Stimulated activated CD4-positive, alpha-beta T cell treated with anti-CD3 and anti-CD28 coated beads, Interleukin-4, amount 100 ng/mL, for 1 hour (primary cell): ENCODE measurements at regions not wholly inside any gene's neighbourhood (a gene's known extent, or its start where the extent isn't known, plus 50 kb on each side); places are given as distances from the start of the nearest gene placed in this dataset.
"Not testable (repeated sequence)": the region's sequence is repeated elsewhere in the genome, so short reads cannot be mapped to it uniquely, and the experiment has no call there.

ENCODE experiments used
- DNase-seq: peaks from one replicate; pipeline ENCODE4 v3.0.0-alpha.2; 2020

DNA sequence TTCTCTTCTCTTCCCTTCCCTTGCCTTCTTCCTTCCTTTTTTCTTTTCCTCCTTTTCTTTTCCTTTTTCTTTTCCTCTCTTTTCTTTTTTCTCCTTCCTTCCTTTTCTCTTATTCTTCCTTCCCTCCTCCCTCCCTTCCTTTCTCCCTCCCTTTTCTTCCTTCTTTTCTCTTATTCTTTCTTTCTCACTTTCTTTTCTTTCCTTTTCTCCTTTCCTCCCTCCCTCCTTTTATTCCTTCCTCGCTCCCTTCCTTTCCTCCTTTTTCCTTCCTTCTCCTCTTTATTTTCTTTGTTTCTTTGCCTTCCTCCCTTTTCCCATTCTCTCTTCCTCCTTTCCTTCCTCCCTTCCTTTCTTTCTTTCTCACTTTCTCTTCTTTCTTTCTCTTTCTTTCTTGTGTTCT lies 146.1 kb downstream of the ZNF92 start:
- not testable (repeated sequence) for DNase-seq

DNA sequence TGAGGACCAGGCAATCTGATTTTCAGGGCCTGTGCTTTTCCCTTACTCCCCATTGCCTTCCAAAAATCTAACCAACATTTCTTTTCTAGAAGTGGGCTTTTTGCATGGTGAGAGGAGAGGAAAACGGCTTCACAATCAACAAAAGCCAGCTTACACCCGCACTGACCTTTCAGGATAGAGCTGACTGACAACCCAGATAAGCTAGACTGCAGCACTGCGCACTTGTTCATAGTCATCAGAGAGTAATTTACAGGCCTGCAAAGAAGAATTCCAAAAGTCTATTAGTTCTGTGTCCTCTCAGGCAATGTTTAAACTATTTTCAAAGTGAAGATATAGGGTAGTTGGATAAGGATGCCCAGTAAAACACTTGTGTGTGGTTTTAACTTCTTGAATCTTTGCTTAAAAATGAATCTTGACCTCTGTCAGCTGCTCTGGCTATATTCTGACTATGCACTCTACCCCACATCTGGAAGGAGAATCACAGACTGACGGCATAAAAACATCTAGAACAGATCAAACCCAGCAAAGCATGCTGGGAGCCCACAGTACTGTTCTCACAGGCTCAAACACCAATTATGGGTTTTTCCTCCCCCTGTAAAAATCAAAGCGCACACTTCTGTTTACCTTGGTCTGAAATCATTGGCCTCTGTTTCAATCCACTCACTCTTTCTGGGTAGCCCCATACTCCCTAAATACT lies 172.0 kb downstream of the ZNF92 start:
- DNase-seq, result not testable (repeated sequence)

DNA sequence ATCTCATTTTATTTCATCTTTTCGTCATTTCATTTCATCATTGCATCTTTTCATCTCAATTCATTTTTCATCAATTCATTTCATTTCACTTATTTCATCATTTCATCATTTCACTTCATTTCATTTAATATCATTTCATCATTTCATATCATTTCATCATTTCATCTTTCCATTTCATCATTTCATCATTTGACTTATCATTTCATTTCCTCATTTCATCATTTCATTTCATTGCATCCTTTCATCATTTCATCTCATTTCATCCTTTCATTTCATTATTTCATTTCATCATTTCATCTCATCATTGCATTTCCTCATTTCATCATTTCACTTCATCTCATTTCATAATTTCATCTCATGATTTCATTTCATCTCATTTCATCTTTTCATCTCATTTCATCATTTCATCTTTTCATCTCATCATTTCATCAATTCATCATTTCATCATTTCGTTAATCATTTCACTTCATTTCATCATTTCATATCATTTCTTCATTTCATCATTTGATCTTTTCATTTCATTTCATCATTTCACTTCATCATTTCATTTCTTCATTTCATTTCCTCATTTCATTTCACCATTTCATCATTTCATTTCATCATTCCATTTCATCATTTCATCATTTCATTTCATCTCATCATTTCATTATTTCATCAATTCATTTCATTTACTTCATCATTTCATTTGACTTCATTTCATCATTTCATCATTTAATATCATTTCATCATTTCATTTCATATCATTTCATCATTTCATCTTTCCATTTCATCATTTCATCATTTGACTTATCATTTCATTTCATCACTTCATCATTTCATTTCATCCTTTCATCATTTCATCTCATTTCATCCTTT lies 176.2 kb downstream of the ZNF92 start:
- DNase-seq, result not testable (repeated sequence)

DNA sequence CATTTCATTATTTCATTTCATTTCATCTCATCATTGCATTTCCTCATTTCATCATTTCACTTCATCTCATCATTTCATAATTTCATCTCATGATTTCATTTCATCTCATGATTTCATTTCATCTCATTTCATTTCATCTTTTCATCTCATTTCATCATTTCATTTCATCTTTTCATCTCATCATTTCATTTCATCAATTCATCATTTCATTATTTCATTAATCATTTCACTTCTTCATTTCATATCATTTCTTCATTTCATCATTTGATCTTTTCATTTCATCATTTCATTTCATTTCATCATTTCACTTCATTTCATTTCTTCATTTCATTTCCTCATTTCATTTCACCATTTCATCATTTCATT lies 176.8 kb downstream of the ZNF92 start:
- not testable (repeated sequence) for DNase-seq

DNA sequence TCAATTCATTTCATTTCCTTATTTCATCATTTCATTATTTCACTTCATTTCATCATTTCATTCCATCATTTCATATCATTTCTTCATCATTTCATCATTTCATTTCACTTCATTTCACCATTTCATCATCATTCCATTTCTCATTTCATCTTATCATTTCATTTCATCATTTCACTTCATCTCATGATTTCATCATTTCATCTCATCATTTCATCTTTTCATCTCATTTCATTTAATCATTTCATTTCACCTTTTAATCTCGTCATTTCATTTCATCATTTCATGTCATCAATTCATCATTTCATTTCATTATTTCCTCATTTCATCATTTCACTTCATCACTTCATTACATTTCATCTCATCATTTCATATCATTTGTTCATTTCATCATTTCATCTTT lies 177.4 kb downstream of the ZNF92 start:
- not testable (repeated sequence) for DNase-seq

DNA sequence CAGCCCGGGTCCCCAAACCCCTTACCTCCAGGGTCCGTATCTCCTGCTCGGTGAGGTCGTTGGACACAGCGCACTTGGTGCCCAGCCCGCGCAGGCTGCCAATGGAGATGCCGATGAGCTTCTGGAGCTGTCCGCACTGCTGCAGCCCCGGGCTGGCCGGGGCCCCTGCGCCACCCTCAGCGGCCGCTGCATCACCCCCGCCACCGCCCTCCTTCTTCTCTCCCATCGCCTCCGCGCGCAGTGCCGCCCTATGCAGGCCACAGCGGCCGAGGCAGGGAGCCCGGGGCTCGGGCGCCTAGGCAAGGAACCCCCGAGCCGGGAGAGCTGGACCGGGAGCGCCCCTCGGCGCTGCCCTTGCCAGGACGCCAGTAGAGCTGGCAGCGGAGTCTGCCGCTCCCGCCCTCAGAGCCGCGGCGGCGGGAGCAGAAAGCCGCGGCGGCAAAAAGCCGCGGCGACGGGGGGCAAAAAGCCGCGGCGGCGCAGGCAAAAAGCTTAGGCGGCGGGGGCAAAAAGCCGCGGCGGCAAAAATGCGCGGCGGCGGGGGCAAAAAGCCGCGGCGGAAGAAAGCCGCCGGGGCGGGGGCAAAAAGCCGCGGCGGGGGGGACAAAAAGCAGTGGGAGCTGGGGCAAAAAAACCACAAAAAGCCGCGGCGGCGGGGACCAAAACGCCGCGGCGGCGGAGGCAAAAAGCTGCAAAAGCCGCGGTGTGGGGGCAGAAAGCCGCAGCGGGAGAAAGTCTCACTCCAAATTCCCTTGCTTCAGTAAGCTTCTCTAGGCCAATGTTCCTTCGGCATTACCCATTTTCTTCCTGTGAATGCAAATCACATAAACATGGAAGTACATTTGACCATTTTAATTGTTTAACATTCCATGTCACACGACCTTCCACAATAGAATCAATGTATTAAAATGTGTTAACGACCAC lies 181.2 kb downstream of the ZNF92 start:
- DNase-seq, result not testable (repeated sequence)

DNA sequence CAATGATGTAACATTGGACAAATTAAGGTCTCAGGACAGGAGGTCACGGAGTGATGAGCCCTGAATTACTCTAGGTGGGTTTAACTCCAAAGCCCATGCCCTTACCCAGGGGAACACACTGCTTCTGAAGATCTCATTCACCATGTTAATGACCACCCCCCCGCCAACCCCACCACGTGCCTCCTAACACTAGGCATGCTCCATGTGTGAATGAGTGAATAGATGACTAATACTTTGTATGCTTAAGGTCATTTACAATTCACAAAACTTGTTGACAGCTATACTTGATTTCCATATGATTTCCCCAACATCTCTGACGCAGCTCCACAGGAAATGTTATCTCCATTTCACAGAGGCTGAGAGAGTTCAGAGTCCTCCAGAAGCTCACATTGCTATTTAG lies 184.9 kb downstream of the ZNF92 start:
- peak; percentile 0 for DNase-seq

DNA sequence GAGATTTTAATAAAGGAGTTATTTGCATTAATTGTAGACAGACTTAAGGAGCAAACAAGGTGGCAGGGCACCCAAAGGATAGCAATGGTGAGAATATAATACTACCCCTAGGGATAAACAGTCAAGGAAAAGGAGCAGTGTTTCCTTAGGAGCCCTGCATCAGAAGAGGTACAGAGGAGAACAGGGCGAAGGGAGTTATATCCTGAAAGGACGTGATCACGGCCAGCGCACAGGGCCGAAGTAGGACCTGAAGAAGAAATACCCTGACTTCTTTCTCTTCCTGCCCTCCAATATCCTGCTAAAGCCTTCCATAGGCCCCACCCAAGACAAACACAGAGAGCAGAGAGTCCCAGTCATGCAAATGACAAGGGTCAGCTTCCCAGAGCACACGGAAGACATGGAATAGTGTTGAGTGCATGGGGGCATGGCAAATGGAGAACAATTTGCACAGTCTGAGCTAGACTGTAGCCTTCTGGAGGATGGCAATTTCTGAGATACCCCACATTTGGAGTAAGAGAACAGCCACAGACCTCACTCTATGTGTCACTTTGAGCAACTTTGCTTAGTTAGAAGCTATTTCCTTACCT lies 188.2 kb downstream of the ZNF92 start:
- DNase-seq, result not testable (repeated sequence)

DNA sequence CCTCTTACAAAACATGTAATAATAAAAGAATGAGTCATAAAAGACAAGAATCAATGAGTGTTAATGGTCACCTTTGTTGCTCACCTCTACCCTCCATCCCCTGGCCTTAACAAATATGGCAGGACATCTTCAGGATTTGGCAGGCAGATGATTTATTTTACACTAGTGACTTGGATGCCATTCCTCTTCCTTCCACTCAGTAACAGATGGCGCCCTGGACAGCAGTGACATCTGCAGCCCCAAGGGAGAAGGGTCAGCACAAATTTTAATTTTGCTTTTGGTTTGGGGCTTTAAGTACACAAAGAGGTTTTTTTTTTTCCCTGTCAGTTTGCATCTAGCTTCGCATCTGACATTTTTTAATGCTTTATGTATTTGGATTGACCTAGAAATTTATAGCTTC lies 188.9 kb downstream of the ZNF92 start:
- peak; percentile 0 for DNase-seq

DNA sequence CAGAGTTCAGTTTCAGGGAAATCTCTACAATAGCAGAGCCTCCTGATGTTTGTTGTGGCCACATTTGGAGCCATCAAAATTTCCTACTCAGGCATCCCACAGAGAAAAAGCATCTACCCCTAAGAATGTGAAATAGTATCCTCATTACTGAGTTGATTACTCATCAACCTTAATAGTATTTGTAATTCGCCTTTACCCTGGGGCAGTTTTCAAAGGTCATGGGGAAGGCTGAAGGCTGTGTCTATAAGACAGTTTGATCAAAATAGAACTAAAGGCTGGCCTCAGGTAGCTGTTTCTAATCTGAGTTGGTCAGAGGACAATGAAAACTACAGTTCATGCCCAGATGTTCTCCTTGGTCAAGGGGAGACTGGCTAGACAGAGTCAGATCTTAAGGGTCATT lies 189.7 kb downstream of the ZNF92 start:
- not testable (repeated sequence) for DNase-seq

GRCh38 chr7:65568226-65568625 lies 194.6 kb downstream of the ZNF92 start:
- DNase-seq, result not testable (repeated sequence)

- not testable (repeated sequence) for DNase-seq
These were observed 197.3 kb downstream of the ZNF92 start for GRCh38 chr7:65570990-65571389.

DNA sequence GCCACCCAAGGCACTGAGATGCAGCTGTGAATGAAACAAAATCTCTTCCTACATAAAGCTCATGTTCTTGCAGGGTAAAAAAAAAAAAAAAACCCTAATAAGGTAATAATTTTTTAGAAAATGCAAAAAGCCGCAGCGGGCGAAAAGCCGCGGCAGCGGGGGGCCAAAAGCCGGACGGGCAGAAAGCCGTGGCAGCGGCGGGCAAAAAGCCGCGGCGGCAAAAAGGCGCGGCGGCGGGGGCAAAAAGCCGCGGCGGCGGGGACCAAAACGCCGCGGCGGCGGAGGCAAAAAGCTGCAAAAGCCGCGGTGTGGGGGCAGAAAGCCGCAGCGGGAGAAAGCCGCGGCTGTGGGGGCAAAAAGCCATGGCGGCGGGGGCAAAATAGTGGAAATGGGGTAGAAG lies 198.9 kb downstream of the ZNF92 start:
- DNase-seq, result not testable (repeated sequence)

DNA sequence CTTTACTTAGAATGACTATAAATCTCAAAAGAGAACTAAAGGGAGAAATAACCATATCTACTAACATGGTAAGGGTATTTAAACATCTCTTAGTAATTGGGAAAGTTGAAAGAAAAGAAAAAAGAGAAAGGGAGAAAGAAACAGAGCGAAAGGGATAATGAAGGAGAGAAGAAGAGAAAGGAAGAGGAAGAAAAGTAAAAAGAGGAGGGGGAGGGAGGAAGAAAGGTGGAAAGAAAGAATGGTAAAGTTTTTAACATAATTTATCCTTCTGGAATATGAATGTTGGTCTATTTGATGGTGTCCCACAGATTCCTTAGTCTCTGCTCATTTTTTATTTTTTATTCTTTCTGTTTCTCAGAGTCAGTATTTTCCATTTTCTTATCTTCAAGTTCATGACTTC lies 202.7 kb downstream of the ZNF92 start:
- DNase-seq, result not testable (repeated sequence)

DNA sequence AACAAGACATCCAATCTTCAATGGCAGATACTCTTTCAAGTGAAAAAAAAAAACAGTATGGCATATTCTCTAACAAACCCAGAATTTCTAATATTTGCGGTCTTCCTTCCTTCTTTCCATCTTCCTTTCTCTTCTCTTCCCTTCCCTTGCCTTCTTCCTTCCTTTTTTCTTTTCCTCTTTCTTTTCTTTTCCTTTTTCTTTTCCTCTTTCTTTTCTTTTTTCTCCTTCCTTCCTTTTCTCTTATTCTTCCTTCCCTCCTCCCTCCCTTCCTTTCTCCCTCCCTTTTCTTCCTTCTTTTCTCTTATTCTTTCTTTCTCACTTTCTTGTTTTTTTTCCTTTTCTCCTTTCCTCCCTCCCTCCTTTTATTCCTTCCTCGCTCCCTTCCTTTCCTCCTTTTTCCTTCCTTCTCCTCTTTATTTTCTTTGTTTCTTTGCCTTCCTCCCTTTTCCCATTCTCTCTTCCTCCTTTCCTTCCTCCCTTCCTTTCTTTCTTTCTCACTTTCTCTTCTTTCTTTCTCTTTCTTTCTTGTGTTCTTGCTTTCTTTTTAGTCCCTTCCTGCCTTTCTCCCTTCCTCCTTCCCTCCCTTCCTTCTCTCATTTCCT lies 209.0 kb downstream of the ZNF92 start:
- DNase-seq, result not testable (repeated sequence)

GRCh38 chr7:65602495-65602894 lies 228.8 kb downstream of the ZNF92 start:
- DNase-seq, result not testable (repeated sequence)

- no peak for DNase-seq
These were observed 235.5 kb downstream of the ZNF92 start for GRCh38 chr7:65609131-65609530.

- not testable (repeated sequence) for DNase-seq
These were observed 240.1 kb downstream of the ZNF92 start for GRCh38 chr7:65613644-65614289.

- DNase-seq, result not testable (repeated sequence)
These were observed 242.5 kb downstream of the ZNF92 start for GRCh38 chr7:65616111-65616510.

DNA sequence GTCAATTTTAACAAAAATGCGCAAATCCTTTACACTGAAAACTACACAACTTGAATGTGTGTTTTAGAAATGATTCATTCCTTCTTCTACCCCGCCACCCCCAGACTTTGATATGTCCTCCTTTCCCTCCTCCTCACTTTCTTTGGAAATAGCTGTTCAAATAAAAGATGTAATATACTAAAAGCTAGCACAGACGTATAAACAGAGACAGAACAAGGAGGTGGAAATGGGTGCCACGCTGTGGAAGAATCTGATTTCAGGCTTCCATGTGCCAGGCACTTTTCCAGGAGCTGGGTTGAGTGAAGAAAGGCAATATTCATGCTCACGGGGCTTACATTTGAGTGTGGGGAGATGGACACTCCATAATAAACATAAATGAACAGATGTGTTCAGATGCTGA lies 246.6 kb downstream of the ZNF92 start:
- not testable (repeated sequence) for DNase-seq

DNA sequence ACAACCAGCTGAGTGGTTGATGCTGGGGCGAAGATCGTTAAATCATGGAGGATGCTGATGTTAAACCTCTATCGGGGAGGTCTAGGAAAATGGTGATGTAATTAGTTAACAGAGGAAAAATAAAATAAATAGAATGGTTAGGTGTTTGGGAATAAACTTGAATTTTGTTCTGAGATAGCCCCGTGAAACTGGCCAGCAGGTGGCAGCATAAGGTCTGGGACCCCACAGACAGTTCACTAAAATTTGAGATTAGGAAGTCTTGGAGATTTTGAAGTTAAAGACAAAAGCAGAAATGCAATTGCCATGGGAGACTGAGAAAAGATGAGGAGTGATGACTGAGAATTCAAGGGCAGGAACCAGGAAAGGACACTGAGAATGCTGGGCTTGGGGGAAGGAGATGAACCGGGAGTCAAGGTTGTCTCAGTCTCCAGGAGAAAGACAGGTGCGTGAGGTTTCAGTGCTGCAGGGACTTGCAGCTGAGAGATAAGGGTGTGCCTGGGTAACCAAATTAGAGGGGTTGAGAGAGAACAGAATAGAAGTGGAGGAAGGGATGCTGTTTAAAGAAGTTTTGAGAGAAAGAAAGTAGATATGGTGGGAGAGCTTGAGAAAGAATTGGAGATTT lies 248.0 kb downstream of the ZNF92 start:
- DNase-seq, result peak; percentile 33
